Testis (tissue), 2 donors: ENCODE measurements at regions not wholly inside any gene's neighbourhood (a gene's known extent, or its start where the extent isn't known, plus 50 kb on each side); places are given as distances from the start of the nearest gene placed in this dataset.

Experiments
- POLR2A ChIP-seq: fragments of 450-650 bp; IDR thresholded peaks from one replicate; pipeline ENCODE4 v1.6.1; 2017; ENCODE audit warnings: antibody characterized with exemption, mild to moderate bottlenecking, moderate library complexity
- TF ChIP-seq, protein P1 (sequence below), 3 experiments: fragments of 450-650 bp in 2 of 3; fragments of 200-600 bp in 1 of 3; sonication (generic) in 1 of 3; IDR thresholded peaks; one replicate each; pipeline ENCODE4 v1.5.1; 2016 to 2019; ENCODE audit warnings: antibody characterized with exemption in 3 of 3, mild to moderate bottlenecking in 2 of 3, moderate library complexity in 1 of 3

- TF ChIP-seq, protein P1, sequence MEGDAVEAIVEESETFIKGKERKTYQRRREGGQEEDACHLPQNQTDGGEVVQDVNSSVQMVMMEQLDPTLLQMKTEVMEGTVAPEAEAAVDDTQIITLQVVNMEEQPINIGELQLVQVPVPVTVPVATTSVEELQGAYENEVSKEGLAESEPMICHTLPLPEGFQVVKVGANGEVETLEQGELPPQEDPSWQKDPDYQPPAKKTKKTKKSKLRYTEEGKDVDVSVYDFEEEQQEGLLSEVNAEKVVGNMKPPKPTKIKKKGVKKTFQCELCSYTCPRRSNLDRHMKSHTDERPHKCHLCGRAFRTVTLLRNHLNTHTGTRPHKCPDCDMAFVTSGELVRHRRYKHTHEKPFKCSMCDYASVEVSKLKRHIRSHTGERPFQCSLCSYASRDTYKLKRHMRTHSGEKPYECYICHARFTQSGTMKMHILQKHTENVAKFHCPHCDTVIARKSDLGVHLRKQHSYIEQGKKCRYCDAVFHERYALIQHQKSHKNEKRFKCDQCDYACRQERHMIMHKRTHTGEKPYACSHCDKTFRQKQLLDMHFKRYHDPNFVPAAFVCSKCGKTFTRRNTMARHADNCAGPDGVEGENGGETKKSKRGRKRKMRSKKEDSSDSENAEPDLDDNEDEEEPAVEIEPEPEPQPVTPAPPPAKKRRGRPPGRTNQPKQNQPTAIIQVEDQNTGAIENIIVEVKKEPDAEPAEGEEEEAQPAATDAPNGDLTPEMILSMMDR (IDR thresholded peaks at IDR 0.05), result no peak
- TF ChIP-seq POLR2A, result no peak
Measured at GRCh38 chr10:124181656-124182055, 88.3 kb upstream of the CHST15 start.
